IPS-15b (cell line): ENCODE measurements at regions not wholly inside any gene's neighbourhood (a gene's known extent, or its start where the extent isn't known, plus 50 kb on each side); places are given as distances from the start of the nearest gene placed in this dataset.
"Not testable (repeated sequence)": the region's sequence is repeated elsewhere in the genome, so short reads cannot be mapped to it uniquely, and the experiment has no call there.

Experiments
- H3K27me3 ChIP-seq: one replicate; pipeline ENCODE4 v1.6.1; 2013; ENCODE audit warnings: low read length; ENCODE audit not compliant: control insufficient read depth, insufficient read depth
- H3K36me3 ChIP-seq: one replicate; pipeline ENCODE4 v1.6.1; 2013; ENCODE audit warnings: low read length; ENCODE audit not compliant: control insufficient read depth, insufficient read depth
- H3K4me1 ChIP-seq: one replicate; pipeline ENCODE4 v1.6.1; 2013; ENCODE audit warnings: mild to moderate bottlenecking, low read length; ENCODE audit not compliant: control insufficient read depth, insufficient read depth
- H3K4me3 ChIP-seq: one replicate; pipeline ENCODE4 v1.5.1; 2013; ENCODE audit warnings: low read depth, low read length
- H3K9ac ChIP-seq: one replicate; pipeline ENCODE4 v1.6.1; 2013; ENCODE audit warnings: low read depth, mild to moderate bottlenecking, low read length
- H3K9me3 ChIP-seq: one replicate; pipeline ENCODE4 v1.6.1; 2013; ENCODE audit warnings: mild to moderate bottlenecking, low read length; ENCODE audit not compliant: control insufficient read depth, insufficient read depth

- H3K4me3 ChIP-seq, result no peak overlapping the region
- H3K36me3 ChIP-seq, result no peaks in the 10 kb centered on the region
- H3K9ac ChIP-seq, result no peak overlapping the region
- H3K27me3 ChIP-seq, result no peaks in the 10 kb centered on the region
- H3K9me3 ChIP-seq, result no peaks in the 10 kb centered on the region
- no peaks in the 10 kb centered on the region for H3K4me1 ChIP-seq
Measured at GRCh38 chr14:53412819-53413675, 259.9 kb upstream of the DDHD1 start.

GRCh38 chr14:53411125-53411524 lies 258.0 kb upstream of the DDHD1 start:
- Histone ChIP-seq H3K9me3 (no peaks in the 10 kb centered on the region), H3K36me3 (no peaks in the 10 kb centered on the region), H3K4me3 (no peak overlapping the region), H3K9ac (no peak overlapping the region), H3K4me1 (no peaks in the 10 kb centered on the region), H3K27me3 (no peaks in the 10 kb centered on the region)

DNA sequence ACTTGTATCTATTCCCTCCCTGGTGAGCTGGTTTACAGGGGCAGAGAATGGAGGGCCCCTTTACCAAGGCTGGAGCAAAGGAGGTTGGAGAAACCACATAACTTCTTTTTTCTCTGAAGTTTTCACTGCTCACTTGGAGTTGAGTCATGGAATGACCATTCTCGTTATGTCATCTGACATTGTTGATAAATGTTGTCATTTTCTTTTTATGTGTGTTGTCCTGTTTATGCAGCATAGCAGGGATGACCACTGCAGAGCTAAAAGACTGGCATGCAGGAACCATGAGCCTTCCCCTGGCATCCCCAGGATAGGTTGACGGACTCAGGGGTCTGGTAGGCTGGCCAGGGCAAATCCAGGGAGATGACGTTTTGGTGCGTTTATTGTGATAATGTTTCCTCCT lies 256.8 kb upstream of the DDHD1 start:
- no peaks in the 10 kb centered on the region for H3K4me1 ChIP-seq
- H3K4me3 ChIP-seq, result no peak overlapping the region
- no peak overlapping the region for H3K9ac ChIP-seq
- H3K9me3 ChIP-seq, result no peaks in the 10 kb centered on the region
- H3K36me3 ChIP-seq, result no peaks in the 10 kb centered on the region
- H3K27me3 ChIP-seq, result no peaks in the 10 kb centered on the region

DNA sequence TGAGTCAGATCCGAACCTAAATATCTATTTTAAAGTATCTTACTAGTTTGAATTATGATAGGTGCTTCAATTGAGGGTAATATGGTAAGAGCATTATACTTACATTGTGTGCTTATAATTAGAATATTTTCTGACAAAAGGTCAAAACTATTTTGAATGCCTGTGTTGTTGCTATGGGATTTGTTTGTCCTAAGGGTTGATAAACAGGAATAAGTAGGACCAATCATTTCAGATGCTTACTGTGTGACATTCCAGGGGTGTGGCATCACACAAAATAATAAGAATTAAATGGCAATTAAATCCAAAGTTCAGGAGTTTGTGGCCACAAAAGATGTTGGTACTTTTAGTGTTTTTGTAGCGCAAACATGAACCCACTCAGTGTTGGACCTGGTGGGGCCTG lies 256.2 kb upstream of the DDHD1 start:
- Histone ChIP-seq H3K9ac (no peak overlapping the region), H3K4me1 (no peaks in the 10 kb centered on the region), H3K27me3 (no peaks in the 10 kb centered on the region), H3K4me3 (no peak overlapping the region), H3K9me3 (no peaks in the 10 kb centered on the region), H3K36me3 (no peaks in the 10 kb centered on the region)

DNA sequence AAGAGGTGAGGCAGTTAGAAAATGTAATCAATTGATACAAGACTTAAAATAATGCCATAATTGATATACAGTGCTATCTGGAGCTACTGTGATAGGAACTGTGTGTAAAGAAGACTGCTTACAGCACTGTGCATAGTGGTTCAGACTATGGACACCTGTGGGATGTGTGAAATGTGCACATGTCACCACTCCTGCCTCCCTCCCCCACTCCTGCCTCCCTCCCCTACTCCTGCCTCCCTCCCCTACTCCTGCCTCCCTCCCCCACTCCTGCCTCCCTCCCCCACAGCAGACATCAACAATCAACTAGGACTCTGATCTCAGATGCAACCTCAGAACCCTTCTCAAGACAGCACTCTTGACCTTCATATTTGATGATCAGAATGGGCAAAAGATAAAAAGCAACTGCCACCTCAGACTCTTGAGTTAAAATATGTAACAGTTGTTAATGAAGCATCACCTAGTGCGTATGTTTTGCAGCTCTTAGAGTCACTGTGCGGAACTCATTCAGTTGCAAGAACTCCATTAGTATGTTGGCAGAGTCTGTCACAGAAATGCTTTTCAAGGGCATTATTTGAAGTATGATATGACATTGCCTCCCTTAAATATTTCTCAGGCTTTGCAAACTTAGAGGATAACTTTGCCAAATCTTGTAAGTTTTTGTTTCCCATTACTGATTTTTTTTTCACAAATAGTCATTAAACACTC lies 255.2 kb upstream of the DDHD1 start:
- no peak overlapping the region for H3K9ac ChIP-seq
- no peaks in the 10 kb centered on the region for H3K9me3 ChIP-seq
- no peaks in the 10 kb centered on the region for H3K27me3 ChIP-seq
- H3K4me3 ChIP-seq, result no peak overlapping the region
- no peaks in the 10 kb centered on the region for H3K4me1 ChIP-seq
- H3K36me3 ChIP-seq, result no peaks in the 10 kb centered on the region

DNA sequence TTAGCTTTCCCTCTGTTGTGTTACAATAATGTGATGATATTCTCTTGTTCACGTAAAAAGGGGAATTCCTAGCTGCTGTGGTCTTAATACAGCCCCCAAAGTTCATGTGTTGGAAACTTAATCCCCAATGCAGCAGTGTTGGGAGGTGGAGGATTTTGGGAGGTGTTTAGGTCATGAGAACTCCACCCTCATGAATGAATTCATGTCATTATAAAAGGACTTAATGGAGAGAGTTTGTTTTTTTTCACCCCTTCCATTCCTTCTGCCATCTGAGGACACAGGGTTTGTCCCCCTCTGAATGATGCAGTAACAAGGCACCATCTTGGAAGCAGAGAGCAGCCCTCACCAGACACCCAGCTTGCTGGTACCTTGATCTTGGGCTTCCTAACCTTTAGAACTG lies 253.4 kb upstream of the DDHD1 start:
- Histone ChIP-seq H3K36me3 (no peaks in the 10 kb centered on the region), H3K4me1 (no peaks in the 10 kb centered on the region), H3K4me3 (no peak overlapping the region), H3K27me3 (no peaks in the 10 kb centered on the region), H3K9ac (no peak overlapping the region), H3K9me3 (no peaks in the 10 kb centered on the region)

GRCh38 chr14:53401646-53402045 lies 248.5 kb upstream of the DDHD1 start:
- no peak overlapping the region for H3K4me3 ChIP-seq

DNA sequence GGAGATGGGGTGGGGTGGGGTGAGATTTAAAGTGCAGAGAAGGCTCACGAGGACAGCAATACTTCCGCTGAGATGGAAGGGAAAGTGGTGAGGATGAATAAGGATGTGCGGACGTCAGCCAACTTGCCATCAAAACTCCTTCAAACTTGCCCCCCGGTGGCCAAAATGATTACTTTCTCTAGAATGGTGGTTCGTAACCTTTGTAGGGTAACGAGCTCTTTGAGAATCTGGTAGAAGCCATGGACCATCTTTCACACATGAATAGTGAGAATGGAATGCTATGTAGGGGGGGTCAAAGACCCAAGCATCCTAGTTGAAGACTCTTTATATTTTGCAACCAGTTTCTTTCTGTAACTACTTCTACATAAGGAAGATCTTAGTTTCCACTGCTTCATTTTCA lies 245.9 kb upstream of the DDHD1 start:
- Histone ChIP-seq H3K9me3 (peaks cover 5% of the 10 kb centered on the region), H3K36me3 (no peaks in the 10 kb centered on the region), H3K9ac (no peak overlapping the region), H3K27me3 (no peaks in the 10 kb centered on the region), H3K4me1 (no peaks in the 10 kb centered on the region), H3K4me3 (no peak overlapping the region)

More at GRCh38 chr14:53401646-53402045, 248.5 kb upstream of the DDHD1 start:
- Histone ChIP-seq H3K9me3 (no peaks in the 10 kb centered on the region), H3K36me3 (no peaks in the 10 kb centered on the region), H3K27me3 (no peaks in the 10 kb centered on the region), H3K9ac (no peak overlapping the region), H3K4me1 (no peaks in the 10 kb centered on the region)

DNA sequence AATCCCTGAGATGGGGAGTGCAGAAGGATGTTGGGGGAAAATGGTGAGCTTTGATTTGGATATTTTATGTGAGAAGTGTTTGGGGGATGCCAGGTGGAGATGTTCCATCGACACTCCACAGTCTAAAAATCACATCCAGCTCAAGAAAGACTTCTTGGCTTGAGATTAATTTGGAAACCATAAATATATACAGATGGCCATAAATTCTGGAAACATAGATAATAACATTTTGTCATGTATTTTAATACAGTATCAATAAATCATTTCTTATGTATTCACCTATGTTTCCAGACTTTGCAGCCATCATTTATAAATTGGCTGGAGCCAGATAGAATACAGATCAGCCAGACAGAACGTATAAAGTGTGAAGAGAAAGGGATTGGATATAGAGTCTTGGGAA lies 245.5 kb upstream of the DDHD1 start:
- H3K4me1 ChIP-seq, result no peaks in the 10 kb centered on the region
- no peak overlapping the region for H3K4me3 ChIP-seq
- H3K9ac ChIP-seq, result no peak overlapping the region
- H3K36me3 ChIP-seq, result no peaks in the 10 kb centered on the region
- peaks cover 5% of the 10 kb centered on the region for H3K9me3 ChIP-seq
- H3K27me3 ChIP-seq, result no peaks in the 10 kb centered on the region

GRCh38 chr14:53395267-53395666 lies 242.1 kb upstream of the DDHD1 start:
- not testable (repeated sequence) for H3K9ac ChIP-seq, H3K9me3 ChIP-seq, H3K4me1 ChIP-seq, H3K4me3 ChIP-seq, H3K27me3 ChIP-seq, H3K36me3 ChIP-seq

- Histone ChIP-seq H3K9ac (no peak overlapping the region), H3K36me3 (no peaks in the 10 kb centered on the region), H3K27me3 (no peaks in the 10 kb centered on the region), H3K4me3 (no peak overlapping the region), H3K9me3 (peaks cover 5% of the 10 kb centered on the region), H3K4me1 (no peaks in the 10 kb centered on the region)
Measured at GRCh38 chr14:53391631-53392285, 238.6 kb upstream of the DDHD1 start.

GRCh38 chr14:53391156-53391555 lies 238.0 kb upstream of the DDHD1 start:
- H3K9ac ChIP-seq, result no peak overlapping the region
- no peak overlapping the region for H3K4me3 ChIP-seq
- H3K4me1 ChIP-seq, result no peaks in the 10 kb centered on the region
- H3K27me3 ChIP-seq, result no peaks in the 10 kb centered on the region
- no peaks in the 10 kb centered on the region for H3K36me3 ChIP-seq
- peaks cover 5% of the 10 kb centered on the region for H3K9me3 ChIP-seq
